ENCODE measurements at regions not wholly inside any gene's neighbourhood (a gene's known extent, or its start where the extent isn't known, plus 50 kb on each side); places are given as distances from the start of the nearest gene placed in this dataset.

DNA sequence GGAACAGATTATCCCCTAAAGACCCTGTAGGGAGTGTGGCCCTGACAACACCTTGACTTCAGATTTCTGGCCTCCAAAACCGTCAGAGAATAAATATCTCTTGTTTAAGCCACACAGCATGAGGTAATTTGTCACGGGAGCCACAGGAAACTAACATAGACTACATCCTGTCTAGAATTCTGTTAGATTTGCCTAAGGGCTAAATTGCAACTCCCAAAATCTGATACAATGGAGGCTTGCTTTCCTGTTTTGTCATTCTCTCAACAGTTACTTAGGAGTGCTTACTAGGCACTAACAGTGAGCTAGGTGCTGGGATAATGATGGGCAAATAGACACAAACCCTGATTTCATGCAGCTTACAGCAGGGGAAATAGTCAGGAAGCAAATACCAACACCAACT lies 141.6 kb downstream of the MIS18A start:
- intact Hi-C loops (cut with micrococcal nuclease; ENCODE audit: unreplicated experiment), result no loop called here
- H3K4me1 ChIP-seq (ENCODE audit: control insufficient read depth, insufficient read depth, low read length), result peaks cover 29% of the 10 kb centered on the region
- WGBS (ENCODE audit: insufficient coverage, insufficient replicate concordance, low lambda C conversion rate, missing lambda C conversion rate), result 6% methylated on average over 2 of the region's 2 CpGs
- peaks cover 1% of the 10 kb centered on the region; the same call in 2 of the 3 replicates for H3K9me3 ChIP-seq (replicated peaks; ENCODE audit: control insufficient read depth, insufficient read depth, low read length)
- RAD21 ChIA-PET (ENCODE audit: unreplicated experiment), result no interaction called here
- TF ChIP-seq RUNX3 (IDR thresholded peaks at IDR 0.05; ENCODE audit: low read length), result peak; percentile 13; the same call in 1 of the 2 replicates
- 0 out of 2 replicates have a peak, but pooled peaks have one; percentile 20 for TF ChIP-seq GABPA (IDR thresholded peaks at IDR 0.05; ENCODE audit: low read depth)
- TF ChIP-seq ZNF207 (IDR thresholded peaks at IDR 0.05; ENCODE audit: borderline replicate concordance), result no peak
- TF ChIP-seq ZSCAN29 (IDR thresholded peaks at IDR 0.05), result no peak
- no peak for TF ChIP-seq FOXM1 (IDR thresholded peaks at IDR 0.05; ENCODE audit: low read depth, low read length)
- TF ChIP-seq, protein P1, sequence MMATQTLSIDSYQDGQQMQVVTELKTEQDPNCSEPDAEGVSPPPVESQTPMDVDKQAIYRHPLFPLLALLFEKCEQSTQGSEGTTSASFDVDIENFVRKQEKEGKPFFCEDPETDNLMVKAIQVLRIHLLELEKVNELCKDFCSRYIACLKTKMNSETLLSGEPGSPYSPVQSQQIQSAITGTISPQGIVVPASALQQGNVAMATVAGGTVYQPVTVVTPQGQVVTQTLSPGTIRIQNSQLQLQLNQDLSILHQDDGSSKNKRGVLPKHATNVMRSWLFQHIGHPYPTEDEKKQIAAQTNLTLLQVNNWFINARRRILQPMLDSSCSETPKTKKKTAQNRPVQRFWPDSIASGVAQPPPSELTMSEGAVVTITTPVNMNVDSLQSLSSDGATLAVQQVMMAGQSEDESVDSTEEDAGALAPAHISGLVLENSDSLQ (IDR thresholded peaks at IDR 0.05), result no peak
- SMC1A ChIA-PET (ENCODE audit: uncharacterized antibody, unreplicated experiment), result no interaction called here
- no peak for ATAC-seq
- H3K4me2 ChIP-seq (ENCODE audit: control insufficient read depth, insufficient read depth), result no peak overlapping the region
- BruUV-seq (replicated peaks), result no TSS peak
- H3K27ac ChIP-seq (ENCODE audit: control insufficient read depth, insufficient read depth), result no peak overlapping the region
- H2AFZ ChIP-seq (ENCODE audit: control insufficient read depth, low read depth, low read length), result no peak overlapping the region; the same call in 1 of the 2 replicates
- peak; percentile 5 for DNase-seq (ENCODE audit: low read depth, low spot score)
- in situ Hi-C loops (cut with MboI), result no loop called here
- H4K20me1 ChIP-seq (ENCODE audit: control insufficient read depth, insufficient read depth), result no peaks in the 10 kb centered on the region
- H3K27me3 ChIP-seq (replicated peaks in 1 of 2; ENCODE audit: control insufficient read depth in 2 of 2, insufficient read depth in 2 of 2, low read length in 1 of 2), result no peaks in the 10 kb centered on the region
- FAIRE-seq, result no peak
- H3K4me3 ChIP-seq, result no peak overlapping the region
- no peaks in the 10 kb centered on the region for H3K79me2 ChIP-seq (ENCODE audit: control insufficient read depth, insufficient read depth, low read length)
- POLR2A ChIA-PET, result no interaction called here
- CTCF ChIA-PET, result no interaction called here
- H3K36me3 ChIP-seq (ENCODE audit: control insufficient read depth in 2 of 2, insufficient read depth in 2 of 2, low read length in 1 of 2), result no peaks in the 10 kb centered on the region
- H3K9ac ChIP-seq (ENCODE audit: control insufficient read depth, insufficient read depth, low read length), result no peak overlapping the region

DNA sequence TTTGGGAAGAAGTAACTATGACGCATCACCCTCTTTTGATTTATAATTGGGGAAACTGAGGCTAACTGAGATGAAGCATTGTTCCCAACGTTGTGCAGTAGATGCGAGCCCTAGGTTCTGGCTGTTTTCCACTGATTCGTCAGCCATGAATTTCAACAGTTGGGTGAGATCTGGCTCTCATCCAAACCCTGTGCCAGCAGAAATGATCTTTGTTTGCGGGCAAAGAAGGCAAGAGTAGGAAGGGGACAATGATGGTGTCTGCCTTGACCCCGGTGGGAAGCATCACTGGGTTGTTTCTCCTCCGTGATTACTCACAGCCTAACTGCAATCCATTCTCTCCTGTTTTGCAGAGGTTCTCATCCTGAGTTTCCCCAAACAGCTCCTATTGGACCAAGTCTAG lies 142.3 kb downstream of the MIS18A start:
- Histone ChIP-seq H3K9me3 (replicated peaks; ENCODE audit: control insufficient read depth, insufficient read depth, low read length) (peaks cover 1% of the 10 kb centered on the region; the same call in 2 of the 3 replicates), H3K4me2 (ENCODE audit: control insufficient read depth, insufficient read depth) (peak overlapping the region; percentile 80; the same call in 1 of the 2 replicates), H3K9ac (ENCODE audit: control insufficient read depth, insufficient read depth, low read length) (no peak overlapping the region), H3K36me3 (ENCODE audit: control insufficient read depth in 2 of 2, insufficient read depth in 2 of 2, low read length in 1 of 2) (no peaks in the 10 kb centered on the region), H3K27me3 (replicated peaks in 1 of 2; ENCODE audit: control insufficient read depth in 2 of 2, insufficient read depth in 2 of 2, low read length in 1 of 2) (no peaks in the 10 kb centered on the region), H3K79me2 (ENCODE audit: control insufficient read depth, insufficient read depth, low read length) (no peaks in the 10 kb centered on the region), H2AFZ (ENCODE audit: control insufficient read depth, low read depth, low read length) (no peak overlapping the region), H3K27ac (ENCODE audit: control insufficient read depth, insufficient read depth) (no peak overlapping the region), H3K4me3 (no peak overlapping the region), H4K20me1 (ENCODE audit: control insufficient read depth, insufficient read depth) (no peaks in the 10 kb centered on the region), H3K4me1 (ENCODE audit: control insufficient read depth, insufficient read depth, low read length) (peaks cover 29% of the 10 kb centered on the region)
- ATAC-seq (no peak), DNase-seq (ENCODE audit: low read depth, low spot score) (no peak), FAIRE-seq (no peak)
- WGBS (ENCODE audit: insufficient coverage, insufficient replicate concordance, low lambda C conversion rate, missing lambda C conversion rate), result 94% methylated on average over 7 of the region's 7 CpGs
- BruUV-seq (replicated peaks), result no TSS peak
- SMC1A ChIA-PET (ENCODE audit: uncharacterized antibody, unreplicated experiment), result no interaction called here
- intact Hi-C loops (cut with micrococcal nuclease; ENCODE audit: unreplicated experiment), result no loop called here
- POLR2A ChIA-PET, result interaction anchor here (0.6 kb wide), 1 partner anchor 784 kb away, joined by 4 read pairs; no protein-coding TSS in a partner anchor
- CTCF ChIA-PET, result no interaction called here
- RAD21 ChIA-PET (ENCODE audit: unreplicated experiment), result no interaction called here
- in situ Hi-C loops (cut with MboI), result no loop called here
- TF ChIP-seq NBN (IDR thresholded peaks at IDR 0.05), result no peak
- TF ChIP-seq ASH2L (IDR thresholded peaks at IDR 0.05; ENCODE audit: borderline replicate concordance, low read depth), result no peak
- TF ChIP-seq, protein P2, sequence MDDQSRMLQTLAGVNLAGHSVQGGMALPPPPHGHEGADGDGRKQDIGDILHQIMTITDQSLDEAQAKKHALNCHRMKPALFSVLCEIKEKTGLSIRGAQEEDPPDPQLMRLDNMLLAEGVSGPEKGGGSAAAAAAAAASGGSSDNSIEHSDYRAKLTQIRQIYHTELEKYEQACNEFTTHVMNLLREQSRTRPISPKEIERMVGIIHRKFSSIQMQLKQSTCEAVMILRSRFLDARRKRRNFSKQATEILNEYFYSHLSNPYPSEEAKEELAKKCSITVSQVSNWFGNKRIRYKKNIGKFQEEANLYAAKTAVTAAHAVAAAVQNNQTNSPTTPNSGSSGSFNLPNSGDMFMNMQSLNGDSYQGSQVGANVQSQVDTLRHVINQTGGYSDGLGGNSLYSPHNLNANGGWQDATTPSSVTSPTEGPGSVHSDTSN (IDR thresholded peaks at IDR 0.05; ENCODE audit: insufficient replicate concordance, low read depth, low read length), result no peak
- TF ChIP-seq, protein P3, sequence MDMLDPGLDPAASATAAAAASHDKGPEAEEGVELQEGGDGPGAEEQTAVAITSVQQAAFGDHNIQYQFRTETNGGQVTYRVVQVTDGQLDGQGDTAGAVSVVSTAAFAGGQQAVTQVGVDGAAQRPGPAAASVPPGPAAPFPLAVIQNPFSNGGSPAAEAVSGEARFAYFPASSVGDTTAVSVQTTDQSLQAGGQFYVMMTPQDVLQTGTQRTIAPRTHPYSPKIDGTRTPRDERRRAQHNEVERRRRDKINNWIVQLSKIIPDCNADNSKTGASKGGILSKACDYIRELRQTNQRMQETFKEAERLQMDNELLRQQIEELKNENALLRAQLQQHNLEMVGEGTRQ (IDR thresholded peaks at IDR 0.05; ENCODE audit: borderline replicate concordance, low read depth, low read length), result no peak
- TF ChIP-seq, protein P4, sequence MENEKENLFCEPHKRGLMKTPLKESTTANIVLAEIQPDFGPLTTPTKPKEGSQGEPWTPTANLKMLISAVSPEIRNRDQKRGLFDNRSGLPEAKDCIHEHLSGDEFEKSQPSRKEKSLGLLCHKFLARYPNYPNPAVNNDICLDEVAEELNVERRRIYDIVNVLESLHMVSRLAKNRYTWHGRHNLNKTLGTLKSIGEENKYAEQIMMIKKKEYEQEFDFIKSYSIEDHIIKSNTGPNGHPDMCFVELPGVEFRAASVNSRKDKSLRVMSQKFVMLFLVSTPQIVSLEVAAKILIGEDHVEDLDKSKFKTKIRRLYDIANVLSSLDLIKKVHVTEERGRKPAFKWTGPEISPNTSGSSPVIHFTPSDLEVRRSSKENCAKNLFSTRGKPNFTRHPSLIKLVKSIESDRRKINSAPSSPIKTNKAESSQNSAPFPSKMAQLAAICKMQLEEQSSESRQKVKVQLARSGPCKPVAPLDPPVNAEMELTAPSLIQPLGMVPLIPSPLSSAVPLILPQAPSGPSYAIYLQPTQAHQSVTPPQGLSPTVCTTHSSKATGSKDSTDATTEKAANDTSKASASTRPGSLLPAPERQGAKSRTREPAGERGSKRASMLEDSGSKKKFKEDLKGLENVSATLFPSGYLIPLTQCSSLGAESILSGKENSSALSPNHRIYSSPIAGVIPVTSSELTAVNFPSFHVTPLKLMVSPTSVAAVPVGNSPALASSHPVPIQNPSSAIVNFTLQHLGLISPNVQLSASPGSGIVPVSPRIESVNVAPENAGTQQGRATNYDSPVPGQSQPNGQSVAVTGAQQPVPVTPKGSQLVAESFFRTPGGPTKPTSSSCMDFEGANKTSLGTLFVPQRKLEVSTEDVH (IDR thresholded peaks at IDR 0.05; ENCODE audit: low read depth, partially characterized antibody), result no peak
